Activated T-cell treated with anti-CD3 and anti-CD28 coated beads for 1 hour (primary cell): ENCODE measurements at regions not wholly inside any gene's neighbourhood (a gene's known extent, or its start where the extent isn't known, plus 50 kb on each side); places are given as distances from the start of the nearest gene placed in this dataset.
"Not testable (repeated sequence)": the region's sequence is repeated elsewhere in the genome, so short reads cannot be mapped to it uniquely, and the experiment has no call there.

ENCODE experiments used
- DNase-seq: peaks from one replicate; pipeline ENCODE4 v3.0.0-alpha.2; 2020; ENCODE audit warnings: low read depth

GRCh38 chr6:144476286-144476685, 191.2 kb downstream of the UTRN start:
- DNase-seq = no peak

GRCh38 chr6:144477396-144477795, 192.3 kb downstream of the UTRN start:
- DNase-seq = no peak

- DNase-seq = no peak
Measured at GRCh38 chr6:144477856-144478255, 192.7 kb downstream of the UTRN start.

DNA sequence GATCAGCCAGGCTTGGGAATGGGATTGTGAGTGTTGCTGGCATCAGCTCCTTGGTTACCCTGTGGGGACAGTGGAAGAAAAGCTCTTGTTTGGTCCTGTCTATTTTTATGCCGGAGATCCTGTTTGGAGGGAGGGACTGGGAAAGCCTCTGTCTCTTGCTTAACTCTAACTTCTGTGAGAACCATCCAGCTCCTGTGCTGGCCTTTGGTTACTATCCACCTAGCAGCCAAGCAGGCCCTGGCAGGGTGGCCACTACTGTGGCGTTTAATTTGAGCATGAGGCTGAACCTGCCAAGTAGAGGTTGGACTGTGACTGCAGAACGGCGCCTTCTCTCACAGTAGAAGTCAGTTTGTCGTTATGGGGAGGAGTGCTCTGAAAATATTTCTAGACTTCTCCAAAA, 193.3 kb downstream of the UTRN start:
- DNase-seq = no peak

DNA sequence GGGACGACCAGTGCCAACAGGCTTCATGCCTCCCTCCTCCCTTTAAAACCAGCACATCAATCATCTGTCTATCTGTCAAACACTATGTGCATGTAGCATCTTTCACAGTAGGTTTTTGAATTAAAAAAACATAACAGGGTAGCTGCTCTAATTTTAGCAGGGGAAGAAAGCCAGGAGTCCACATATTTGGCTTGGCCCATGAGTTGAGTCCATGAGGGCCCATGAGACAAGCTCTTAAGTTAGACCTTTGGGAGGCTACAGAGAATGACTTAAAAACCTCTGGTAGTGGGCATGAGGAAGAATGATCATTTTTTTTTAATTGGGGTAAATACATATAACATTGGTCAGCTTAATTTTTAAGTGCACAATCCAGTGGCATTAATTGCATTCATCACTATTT, 194.9 kb downstream of the UTRN start:
- no peak for DNase-seq

DNA sequence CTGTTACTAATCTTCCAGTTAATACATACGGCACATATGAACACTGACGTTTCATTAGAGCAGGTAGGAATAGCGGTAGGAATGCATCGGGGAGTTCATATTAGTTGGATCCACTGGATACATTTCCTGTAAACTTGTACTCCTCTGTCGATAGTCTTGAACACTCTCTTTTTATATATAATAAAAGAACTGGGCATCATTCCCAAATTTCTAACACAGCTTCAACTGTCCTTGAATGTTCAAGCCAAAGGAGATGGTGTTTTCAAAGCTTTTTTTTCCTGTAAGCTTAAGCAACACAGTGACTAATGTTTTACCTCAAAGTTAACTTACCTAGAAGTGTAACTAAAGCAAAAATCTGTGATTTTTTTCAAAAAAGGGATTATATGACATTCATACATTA, 195.3 kb downstream of the UTRN start:
- DNase-seq = no peak

DNA sequence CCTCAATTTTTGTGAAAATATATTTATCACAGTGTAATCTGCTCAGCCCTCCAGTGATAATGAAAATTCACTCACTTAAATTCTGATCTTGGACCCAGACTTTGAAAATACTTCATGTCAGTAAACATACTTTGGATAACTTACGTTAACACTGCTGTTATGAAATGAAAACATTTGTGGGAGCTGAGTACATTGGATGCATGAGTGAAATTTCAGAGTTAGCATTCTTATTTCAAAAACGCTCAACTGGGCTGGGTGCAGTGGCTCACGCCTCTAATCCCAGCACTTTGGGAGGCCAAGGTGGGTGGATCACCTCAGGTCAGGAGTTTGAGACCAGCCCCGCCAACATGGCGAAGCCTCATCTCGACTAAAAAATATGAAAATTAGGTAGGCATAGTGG, 196.4 kb downstream of the UTRN start:
- DNase-seq = no peak

DNA sequence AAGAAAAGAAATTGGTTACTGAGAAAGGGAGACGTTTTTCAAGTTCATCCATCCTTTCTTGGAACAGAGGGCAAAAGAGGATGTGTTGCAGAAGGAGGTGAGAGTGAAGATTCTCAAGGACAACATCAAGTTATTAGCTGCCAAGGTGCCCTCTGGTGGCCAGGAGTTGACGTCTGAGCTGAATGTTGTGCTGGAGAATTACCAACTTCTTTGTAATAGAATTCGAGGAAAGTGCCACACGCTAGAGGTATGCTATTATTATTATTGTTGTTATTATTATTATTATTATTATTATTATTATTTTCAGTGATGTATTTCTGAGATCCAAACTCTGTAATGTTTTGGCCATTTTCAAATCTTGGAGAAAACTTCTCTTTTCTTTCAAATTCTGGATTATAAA, 197.0 kb downstream of the UTRN start:
- DNase-seq = peak; percentile 62

DNA sequence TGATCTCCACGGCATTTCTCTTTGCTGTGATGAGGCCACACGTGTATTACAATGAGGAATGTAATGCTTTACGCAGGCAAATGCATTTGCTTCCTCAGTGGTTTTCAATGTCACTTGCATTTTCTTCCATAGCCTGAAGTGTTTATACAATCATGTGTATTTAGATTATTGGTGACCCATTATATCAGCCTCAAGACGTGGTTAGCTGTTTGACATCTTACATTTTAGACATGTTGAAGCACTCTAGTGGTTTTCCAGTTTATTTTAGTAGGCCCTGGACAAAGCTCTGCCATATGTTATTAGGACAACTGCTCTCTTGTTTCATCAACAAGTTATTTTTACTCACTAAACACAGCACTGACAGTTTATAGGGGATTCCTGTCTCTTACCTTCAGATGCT, 200.4 kb downstream of the UTRN start:
- DNase-seq = no peak

GRCh38 chr6:144488590-144488989, 203.5 kb downstream of the UTRN start:
- no peak for DNase-seq

DNA sequence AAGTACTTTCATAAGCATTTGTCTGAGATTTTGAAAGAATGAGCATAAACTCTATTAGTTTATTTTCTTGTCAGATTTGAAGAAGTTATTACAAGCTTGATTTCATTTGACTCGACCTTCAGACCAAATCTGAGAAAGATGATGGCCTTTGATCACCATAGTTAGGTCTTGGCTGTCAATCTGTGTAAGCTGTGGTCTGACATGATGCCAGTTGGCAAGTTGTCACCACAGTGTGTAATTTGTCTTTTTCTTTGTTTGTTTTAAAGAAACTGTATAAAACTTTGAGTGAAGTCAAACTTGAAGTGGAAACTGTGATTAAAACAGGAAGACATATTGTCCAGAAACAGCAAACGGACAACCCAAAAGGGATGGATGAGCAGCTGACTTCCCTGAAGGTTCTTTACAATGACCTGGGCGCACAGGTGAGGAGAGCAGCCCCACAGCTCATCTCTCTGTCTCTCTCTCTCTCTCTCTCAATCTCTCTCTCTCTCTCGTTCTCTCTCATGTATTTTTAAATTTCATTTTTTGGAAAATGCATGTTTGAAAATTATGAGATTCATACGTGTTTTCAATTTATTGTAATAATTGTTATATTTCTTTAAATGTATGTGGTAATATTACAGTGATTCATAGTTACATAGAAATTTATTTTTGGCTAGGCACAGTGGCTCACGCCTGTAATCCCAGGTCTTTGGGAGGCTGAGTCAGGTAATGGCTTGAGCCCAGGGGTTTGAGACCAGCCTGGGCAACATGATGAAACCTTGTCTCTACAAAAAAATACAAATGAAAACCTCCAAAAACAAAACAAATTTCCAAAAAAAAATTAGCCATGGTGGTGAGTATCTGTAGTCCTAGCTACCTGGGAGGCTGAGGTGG, 208.1 kb downstream of the UTRN start:
- no peak for DNase-seq

DNA sequence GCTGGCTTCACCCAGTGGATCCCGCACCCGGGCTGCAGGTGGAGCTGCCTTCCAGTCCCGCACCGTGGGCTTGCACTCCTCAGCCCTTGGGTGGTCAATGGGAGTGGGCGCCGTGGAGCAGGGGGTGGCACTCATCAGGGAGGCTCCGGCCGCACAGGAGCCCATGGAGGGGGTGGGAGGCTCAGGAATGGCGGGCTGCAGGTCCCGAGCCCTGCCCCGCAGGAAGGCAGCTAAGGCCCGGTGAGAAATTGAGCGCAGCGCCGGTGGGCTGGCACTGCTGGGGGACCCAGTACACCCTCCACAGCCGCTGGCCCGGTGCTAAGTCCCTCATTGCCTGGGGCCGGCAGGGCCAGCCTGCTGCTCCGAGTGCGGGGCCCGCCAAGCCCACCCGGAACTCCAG, 209.9 kb downstream of the UTRN start:
- DNase-seq = not testable (repeated sequence)

DNA sequence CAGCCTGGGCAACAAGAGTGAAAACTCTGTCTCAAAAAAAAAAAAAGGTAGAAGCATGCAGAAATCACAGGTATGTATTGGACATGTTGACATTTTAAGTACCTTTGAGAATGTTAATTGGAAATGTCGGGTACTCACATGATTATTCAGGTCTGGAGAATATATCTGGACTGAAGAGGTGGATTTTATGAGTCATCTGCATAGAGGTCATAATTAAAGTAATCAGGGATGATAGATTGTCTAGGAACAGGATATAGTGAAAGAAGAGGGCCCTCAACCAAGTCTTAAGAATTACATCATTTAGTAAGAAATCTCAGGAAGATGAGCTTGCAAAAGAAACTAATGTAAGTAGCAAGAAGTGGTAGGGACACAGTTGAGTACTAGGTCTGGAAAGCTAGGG, 212.5 kb downstream of the UTRN start:
- DNase-seq = no peak

- no peak for DNase-seq
Measured at GRCh38 chr6:144500892-144501291, 215.8 kb downstream of the UTRN start.

DNA sequence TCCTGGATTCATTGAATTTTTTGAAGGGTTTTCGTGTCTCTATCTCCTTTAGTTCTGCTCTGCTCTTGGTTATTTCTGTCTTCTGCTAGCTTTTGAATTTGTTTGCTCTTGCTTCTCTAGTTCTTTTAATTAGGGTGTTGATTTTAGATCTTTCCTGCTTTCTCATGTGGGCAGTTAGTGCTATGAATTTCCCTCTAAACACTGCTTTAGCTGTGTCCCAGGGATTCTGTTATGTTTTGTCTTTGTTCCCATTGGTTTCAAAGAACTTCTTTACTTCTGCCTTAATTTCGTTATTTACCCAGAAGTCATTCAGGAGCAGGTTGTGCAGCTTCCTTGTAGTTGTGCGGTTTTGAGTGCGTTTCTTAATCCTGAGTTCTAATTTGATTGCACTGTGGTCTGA, 220.1 kb downstream of the UTRN start:
- not testable (repeated sequence) for DNase-seq

DNA sequence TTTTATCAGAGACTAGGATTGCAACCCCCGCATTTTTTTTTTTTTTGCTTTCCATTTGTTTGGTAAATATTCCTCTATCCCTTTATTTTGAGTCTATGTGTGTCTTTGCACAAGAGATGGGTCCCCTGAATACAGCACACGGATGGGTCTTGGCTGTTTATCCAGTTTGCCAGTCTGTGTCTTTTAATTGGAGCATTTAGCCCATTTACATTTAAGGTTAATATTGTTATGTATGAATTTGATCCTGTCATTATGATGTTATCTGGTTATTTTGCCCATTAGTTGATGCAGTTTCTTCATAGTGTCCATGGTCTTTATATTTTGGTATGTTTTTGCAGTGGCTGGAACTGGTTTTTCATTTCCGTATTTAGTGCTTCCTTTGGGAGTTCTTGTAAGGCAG, 220.9 kb downstream of the UTRN start:
- not testable (repeated sequence) for DNase-seq

DNA sequence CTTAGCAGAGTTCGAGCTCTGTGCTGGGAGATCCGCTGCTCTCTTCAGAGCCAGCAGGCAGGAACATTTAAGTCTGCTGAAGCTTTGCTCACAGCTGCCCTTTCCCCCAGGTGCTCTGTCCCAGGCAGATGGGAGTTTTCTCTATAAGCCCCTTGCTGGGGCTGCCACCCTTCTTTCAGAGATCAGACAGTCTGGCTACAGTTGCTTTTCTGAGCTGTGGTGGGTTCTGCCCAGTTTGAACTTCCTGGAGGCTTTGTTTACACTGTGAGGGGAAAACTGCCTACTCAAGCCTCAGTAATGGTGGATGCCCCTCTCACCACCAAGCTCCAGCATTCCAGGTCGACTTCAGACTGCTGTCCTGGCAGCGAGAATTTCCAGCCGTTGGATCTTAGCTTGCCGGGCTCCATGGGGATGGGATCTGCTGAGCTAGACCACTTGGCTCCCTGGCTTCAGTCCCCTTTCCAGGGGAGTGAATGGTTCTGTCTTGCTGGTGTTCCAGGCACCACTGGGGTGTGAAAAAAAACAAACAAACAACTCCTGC, 222.7 kb downstream of the UTRN start:
- DNase-seq = not testable (repeated sequence)

- no peak for DNase-seq
Measured at GRCh38 chr6:144510859-144511258, 225.7 kb downstream of the UTRN start.

GRCh38 chr6:144515761-144516160, 230.6 kb downstream of the UTRN start:
- DNase-seq = no peak

GRCh38 chr6:144519426-144519825, 234.3 kb downstream of the UTRN start:
- DNase-seq = no peak

DNA sequence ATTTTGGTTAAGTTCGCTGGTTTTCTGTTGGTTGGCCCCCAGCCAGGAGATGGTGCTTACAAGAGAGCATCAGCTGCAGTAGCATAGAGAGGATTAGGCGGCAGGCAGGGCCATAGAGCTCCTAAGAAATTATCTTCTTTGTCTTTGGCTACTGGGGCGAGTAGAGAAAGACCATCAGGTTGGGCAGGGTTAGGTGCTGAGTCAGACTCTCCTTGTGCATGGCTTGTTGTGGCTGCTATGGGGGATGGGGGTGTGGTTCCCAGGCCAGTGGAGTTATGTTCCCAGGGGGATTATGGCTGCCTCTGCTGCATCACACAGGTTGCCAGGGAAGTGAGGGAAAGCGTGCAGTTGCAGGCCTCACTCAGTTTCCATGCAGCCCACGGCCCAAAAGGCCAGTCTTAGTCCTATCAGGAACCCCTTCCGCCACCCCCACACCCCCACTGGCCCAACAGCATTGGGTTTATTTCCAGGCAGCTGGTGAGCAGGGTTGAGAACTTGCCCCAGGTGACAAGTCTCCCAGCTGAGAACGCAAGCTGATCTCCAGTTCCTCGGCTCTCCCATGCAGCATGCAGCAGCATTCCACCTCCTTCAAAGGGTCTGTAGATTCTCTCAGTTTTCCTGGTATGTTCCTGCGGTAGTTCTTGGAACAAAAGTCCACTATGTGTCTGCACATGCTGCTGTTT, 243.7 kb downstream of the UTRN start:
- no peak for DNase-seq

GRCh38 chr6:144530118-144530517, 245.0 kb downstream of the UTRN start:
- DNase-seq = no peak

DNA sequence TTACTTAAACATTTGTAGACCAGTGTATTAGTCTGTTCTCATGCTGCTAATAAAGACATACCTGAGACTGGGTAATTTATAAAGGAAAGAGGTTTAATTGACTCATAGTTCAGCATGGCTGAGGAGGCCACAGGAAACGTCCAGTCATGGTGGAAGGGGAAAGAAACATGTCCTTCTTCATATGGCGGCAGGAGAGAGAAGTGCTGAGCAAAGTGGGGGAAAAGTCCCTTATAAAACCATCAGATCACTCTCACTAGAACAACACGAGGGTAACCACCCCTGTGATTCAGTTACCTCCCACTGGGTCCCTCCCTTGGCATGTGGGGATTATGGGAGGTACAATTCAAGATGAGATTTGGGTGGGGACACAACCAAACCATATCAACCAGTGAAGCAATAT, 247.1 kb downstream of the UTRN start:
- DNase-seq = not testable (repeated sequence)
